SH-SY5Y (cell line): ENCODE measurements at regions not wholly inside any gene's neighbourhood (a gene's known extent, or its start where the extent isn't known, plus 50 kb on each side); places are given as distances from the start of the nearest gene placed in this dataset.

ENCODE experiments used
- GATA2 ChIP-seq: IDR thresholded peaks from 2 replicates; pipeline ENCODE4 v1.6.1; 2011; ENCODE audit warnings: mild to moderate bottlenecking, low read depth, low read length
- GATA3 ChIP-seq: IDR thresholded peaks from 2 replicates; pipeline ENCODE4 v1.6.1; 2011; ENCODE audit warnings: low read depth, mild to moderate bottlenecking, low read length, moderate library complexity

DNA sequence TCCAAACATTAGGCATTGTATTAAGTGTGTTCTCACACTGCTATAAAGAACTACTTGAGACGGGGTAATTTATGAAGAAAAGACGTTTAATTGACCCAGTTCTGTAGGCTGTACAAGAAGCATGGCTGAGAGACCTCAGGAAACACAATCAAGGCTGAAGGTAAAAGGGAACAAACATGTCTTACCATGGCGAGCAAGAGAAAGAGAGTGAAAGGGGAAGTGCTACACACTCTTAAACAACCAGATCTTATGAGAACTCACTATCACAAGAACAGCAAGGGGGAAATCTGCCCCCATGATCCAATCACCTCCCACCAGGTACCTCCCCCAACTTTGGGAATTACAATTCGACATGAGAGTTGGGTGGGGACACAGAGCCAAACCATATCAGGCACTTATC, 86.6 kb upstream of the TOP1 start:
- no peak for TF ChIP-seq GATA3
- no peak for TF ChIP-seq GATA2
